WTC11 (cell line): ENCODE measurements at regions not wholly inside any gene's neighbourhood (a gene's known extent, or its start where the extent isn't known, plus 50 kb on each side); places are given as distances from the start of the nearest gene placed in this dataset.

ENCODE experiments used
- SP1 ChIP-seq: sonication (generic); formaldehyde crosslinking; conservative IDR thresholded peaks from 2 replicates; pipeline ENCODE4 v1.8.1; 2022; ENCODE audit warnings: missing genetic modification reagents
- STAT6 ChIP-seq: sonication (generic); formaldehyde crosslinking; conservative IDR thresholded peaks from 2 replicates; pipeline ENCODE4 v1.8.1; 2023; ENCODE audit warnings: mild to moderate bottlenecking, low read depth, missing genetic modification reagents, moderate library complexity
- TF ChIP-seq, protein P1 (sequence below): sonication (generic); formaldehyde crosslinking; IDR thresholded peaks from 2 replicates; pipeline ENCODE4 v1.8.0; 2022; ENCODE audit warnings: mild to moderate bottlenecking, missing genetic modification reagents
- TF ChIP-seq, protein P2 (sequence below): fragments of 200-600 bp; IDR thresholded peaks from 2 replicates; pipeline ENCODE4 v1.8.0; 2022; ENCODE audit warnings: antibody characterized with exemption

DNA sequence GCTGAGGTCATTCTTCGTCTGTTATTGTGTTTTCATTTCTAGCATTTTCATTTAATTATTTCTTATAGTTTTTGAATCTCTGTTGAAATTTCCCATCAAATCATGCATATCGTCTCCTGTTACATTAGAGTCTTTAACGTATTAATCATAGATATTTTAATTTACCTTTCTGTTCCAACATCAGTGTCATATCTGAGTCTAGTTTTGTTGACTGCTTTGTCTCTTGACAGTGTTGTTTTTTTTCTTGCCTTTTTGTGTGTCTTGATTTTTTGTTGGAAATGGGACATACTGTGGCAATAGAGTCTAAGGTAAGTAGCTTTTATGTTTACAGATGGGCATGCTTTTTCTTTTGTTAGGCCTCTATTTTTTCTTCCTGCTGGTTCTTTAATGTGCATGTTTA is 286.8 kb upstream of the THRB start:
- TF ChIP-seq, protein P1, sequence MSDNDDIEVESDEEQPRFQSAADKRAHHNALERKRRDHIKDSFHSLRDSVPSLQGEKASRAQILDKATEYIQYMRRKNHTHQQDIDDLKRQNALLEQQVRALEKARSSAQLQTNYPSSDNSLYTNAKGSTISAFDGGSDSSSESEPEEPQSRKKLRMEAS (CRISPR knock-in tag), result no peak
- TF ChIP-seq, protein P2, sequence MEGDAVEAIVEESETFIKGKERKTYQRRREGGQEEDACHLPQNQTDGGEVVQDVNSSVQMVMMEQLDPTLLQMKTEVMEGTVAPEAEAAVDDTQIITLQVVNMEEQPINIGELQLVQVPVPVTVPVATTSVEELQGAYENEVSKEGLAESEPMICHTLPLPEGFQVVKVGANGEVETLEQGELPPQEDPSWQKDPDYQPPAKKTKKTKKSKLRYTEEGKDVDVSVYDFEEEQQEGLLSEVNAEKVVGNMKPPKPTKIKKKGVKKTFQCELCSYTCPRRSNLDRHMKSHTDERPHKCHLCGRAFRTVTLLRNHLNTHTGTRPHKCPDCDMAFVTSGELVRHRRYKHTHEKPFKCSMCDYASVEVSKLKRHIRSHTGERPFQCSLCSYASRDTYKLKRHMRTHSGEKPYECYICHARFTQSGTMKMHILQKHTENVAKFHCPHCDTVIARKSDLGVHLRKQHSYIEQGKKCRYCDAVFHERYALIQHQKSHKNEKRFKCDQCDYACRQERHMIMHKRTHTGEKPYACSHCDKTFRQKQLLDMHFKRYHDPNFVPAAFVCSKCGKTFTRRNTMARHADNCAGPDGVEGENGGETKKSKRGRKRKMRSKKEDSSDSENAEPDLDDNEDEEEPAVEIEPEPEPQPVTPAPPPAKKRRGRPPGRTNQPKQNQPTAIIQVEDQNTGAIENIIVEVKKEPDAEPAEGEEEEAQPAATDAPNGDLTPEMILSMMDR, result no peak
- no peak for TF ChIP-seq STAT6 (CRISPR knock-in tag)
- no peak for TF ChIP-seq SP1 (CRISPR knock-in tag)
